ENCODE measurements at regions not wholly inside any gene's neighbourhood (a gene's known extent, or its start where the extent isn't known, plus 50 kb on each side); places are given as distances from the start of the nearest gene placed in this dataset.

- no peak overlapping the region for H3K4me3 ChIP-seq (ENCODE audit: low read depth, low read length)
- DNase-seq (ENCODE audit: low read depth): no peak
- no peak for TF ChIP-seq CTCF (IDR thresholded peaks at IDR 0.05; ENCODE audit: insufficient read depth, low read length)
Measured at GRCh38 chr9:73532985-73533384, 381.3 kb downstream of the ANXA1 start.

GRCh38 chr9:73536403-73536802 is 384.7 kb downstream of the ANXA1 start:
- no peak for DNase-seq (ENCODE audit: low read depth)
- TF ChIP-seq CTCF (IDR thresholded peaks at IDR 0.05; ENCODE audit: insufficient read depth, low read length): no peak
- no peak overlapping the region for H3K4me3 ChIP-seq (ENCODE audit: low read depth, low read length)

GRCh38 chr9:73537561-73537960 is 385.9 kb downstream of the ANXA1 start:
- DNase-seq (ENCODE audit: low read depth): no peak
- no peak overlapping the region for H3K4me3 ChIP-seq (ENCODE audit: low read depth, low read length)
- no peak for TF ChIP-seq CTCF (IDR thresholded peaks at IDR 0.05; ENCODE audit: insufficient read depth, low read length)

GRCh38 chr9:73539881-73540390 is 388.3 kb downstream of the ANXA1 start:
- no peak for DNase-seq (ENCODE audit: low read depth)
- TF ChIP-seq CTCF (IDR thresholded peaks at IDR 0.05; ENCODE audit: insufficient read depth, low read length): no peak
- no peak overlapping the region for H3K4me3 ChIP-seq (ENCODE audit: low read depth, low read length)

GRCh38 chr9:73541923-73542322 is 390.3 kb downstream of the ANXA1 start:
- TF ChIP-seq CTCF (IDR thresholded peaks at IDR 0.05; ENCODE audit: insufficient read depth, low read length): no peak
- DNase-seq (ENCODE audit: low read depth): no peak
- no peak overlapping the region for H3K4me3 ChIP-seq (ENCODE audit: low read depth, low read length)

GRCh38 chr9:73543727-73544126 is 392.1 kb downstream of the ANXA1 start:
- DNase-seq (ENCODE audit: low read depth): no peak
- no peak for TF ChIP-seq CTCF (IDR thresholded peaks at IDR 0.05; ENCODE audit: insufficient read depth, low read length)
- H3K4me3 ChIP-seq (ENCODE audit: low read depth, low read length): no peak overlapping the region

GRCh38 chr9:73548201-73548600 is 396.5 kb downstream of the ANXA1 start:
- no peak for DNase-seq (ENCODE audit: low read depth)
- H3K4me3 ChIP-seq (ENCODE audit: low read depth, low read length): no peak overlapping the region
- TF ChIP-seq CTCF (IDR thresholded peaks at IDR 0.05; ENCODE audit: insufficient read depth, low read length): no peak

All from fibroblast of the aortic adventitia (primary cell).